H1 (cell line): ENCODE measurements at regions not wholly inside any gene's neighbourhood (a gene's known extent, or its start where the extent isn't known, plus 50 kb on each side); places are given as distances from the start of the nearest gene placed in this dataset.

Experiments used
- CREB1 ChIP-seq: IDR thresholded peaks from 2 replicates; pipeline ENCODE4 v1.6.1; 2012; ENCODE audit warnings: inconsistent platforms
- POLR2AphosphoS5 ChIP-seq: IDR thresholded peaks from 2 replicates; pipeline ENCODE4 v1.6.1; 2011; ENCODE audit warnings: low read depth, low read length
- SUZ12 ChIP-seq: fragments of 200-600 bp; sonication (generic); IDR thresholded peaks from 2 replicates; pipeline ENCODE4 v1.6.1; 2012; ENCODE audit warnings: mild to moderate bottlenecking, inconsistent platforms, low read length, moderate library complexity, mixed read lengths
- TBP ChIP-seq: IDR thresholded peaks from 2 replicates; pipeline ENCODE4 v1.6.1; 2011; ENCODE audit warnings: low read depth, low read length, improper control_type of control experiment

DNA sequence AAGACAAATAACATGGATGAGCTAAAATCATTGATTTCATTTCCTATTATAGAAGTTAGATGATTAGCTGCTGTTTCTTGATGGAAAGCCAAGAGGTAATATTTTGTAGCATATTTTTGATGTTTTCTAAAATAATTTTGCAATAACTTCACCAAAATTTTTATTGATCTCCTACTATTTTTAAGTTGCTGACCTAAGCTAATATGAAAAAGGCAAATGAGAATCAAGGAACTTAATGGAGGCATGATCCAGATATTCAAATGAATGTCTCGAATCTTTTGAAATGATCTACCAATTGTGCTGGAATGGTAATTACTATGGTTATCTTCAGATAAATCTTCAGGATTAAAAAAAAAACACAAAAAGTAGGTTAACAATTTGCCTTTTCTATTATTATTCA is 1591.4 kb upstream of the PCDH7 start (continued):
- no peak for TF ChIP-seq SUZ12
- TF ChIP-seq TBP: no peak
- no peak for TF ChIP-seq CREB1
- TF ChIP-seq POLR2AphosphoS5: no peak
